K562 (cell line): ENCODE measurements at regions not wholly inside any gene's neighbourhood (a gene's known extent, or its start where the extent isn't known, plus 50 kb on each side); places are given as distances from the start of the nearest gene placed in this dataset.

Experiments
- ATAC-seq: fragments of 200-7000 bp; cut with Tn5 transposase; 3 replicates; pipeline ENCODE4 v1.9.1; 2020; ENCODE audit warnings: moderate library complexity
- BruUV-seq: library from RNA; stranded (reverse); fragments of 400-500 nt; replicated peaks from 2 replicates; lab custom pipeline; 2021; lab: Mats Ljungman, UMichigan
- CTCF ChIA-PET: fragments of 300-600 bp; formaldehyde crosslinking; extraction: SDS; loops from one replicate; lab custom pipeline; 2021; ENCODE audit warnings: low intra/inter-chr PET ratio; lab: Yijun Ruan, JAX
- POLR2A ChIA-PET: fragments of 300-600, 350-650 bp; sonication (Branson Sonifier 250); formaldehyde crosslinking; extraction: SDS; loops from one replicate; lab custom pipeline; 2021; ENCODE audit warnings: antibody characterized with exemption, inconsistent platforms; lab: Yijun Ruan, JAX
- DNase-seq, 4 experiments: peaks; one replicate each; pipeline versions ENCODE4 v3.0.0 to v3.0.0-alpha.2; 2011 to 2018; ENCODE audit warnings: low spot score in 3 of 4, mixed read lengths in 3 of 4; ENCODE audit errors: extremely low read depth in 1 of 4
- FAIRE-seq: peaks from 2 replicates; lab custom pipeline; 2011; peaks lifted over from hg19 to GRCh38; lab: Jason Lieb, UNC
- H2AFZ ChIP-seq: 2 replicates; pipeline ENCODE4 v1.6.0; 2011; ENCODE audit warnings: low read depth, low read length, control low read depth, inconsistent platforms
- H3K27ac ChIP-seq: fragments of 200-600 bp; 3 replicates; pipeline ENCODE4 v1.8.0; 2011; ENCODE audit warnings: low read depth, mild to moderate bottlenecking, control low read depth, inconsistent platforms, low read length, moderate library complexity, mixed read lengths; ENCODE audit errors: extremely low read depth
- H3K27me3 ChIP-seq, 2 experiments: fragments of 300-600 bp in 1 of 2; 2 replicates in 1 of 2; 3 replicates in 1 of 2; pipeline versions ENCODE4 v1.6.0 to v1.8.0; 2011; ENCODE audit warnings: inconsistent platforms in 2 of 2, low read length in 2 of 2, mild to moderate bottlenecking in 1 of 2, mixed read lengths in 1 of 2, moderate library complexity in 1 of 2; ENCODE audit not compliant: control insufficient read depth in 2 of 2, insufficient read depth in 2 of 2
- H3K36me3 ChIP-seq: fragments of 300-600 bp; 3 replicates; pipeline ENCODE4 v1.8.0; 2011; ENCODE audit warnings: mild to moderate bottlenecking, low read length, inconsistent platforms; ENCODE audit not compliant: control insufficient read depth, insufficient read depth
- H3K4me1 ChIP-seq, 2 experiments: fragments of 200-600 bp in 1 of 2; replicated peaks in 1 of 2; 2 replicates in 1 of 2; 3 replicates in 1 of 2; pipeline versions ENCODE4 v1.5.1 to v1.8.0; 2011; ENCODE audit warnings: inconsistent platforms in 2 of 2, low read length in 2 of 2, mild to moderate bottlenecking in 1 of 2, mixed read lengths in 1 of 2, moderate library complexity in 1 of 2; ENCODE audit not compliant: control insufficient read depth in 2 of 2, insufficient read depth in 2 of 2
- H3K4me2 ChIP-seq: 2 replicates; pipeline ENCODE4 v1.6.1; 2011; ENCODE audit warnings: low read length, control low read depth, inconsistent platforms, mixed read lengths; ENCODE audit not compliant: insufficient read depth
- H3K4me3 ChIP-seq: fragments of 200-600 bp; sonication (generic), shearing (Covaris generic); 2 replicates; pipeline ENCODE4 v1.5.1; 2016; ENCODE audit warnings: control low read depth, inconsistent platforms
- H3K79me2 ChIP-seq: fragments of 200-600 bp; 3 replicates; pipeline ENCODE4 v1.8.0; 2011; ENCODE audit warnings: low read length, inconsistent platforms; ENCODE audit not compliant: control insufficient read depth, insufficient read depth
- H3K9ac ChIP-seq, 2 experiments: 2 replicates each; pipeline versions ENCODE4 v1.6.0 to v1.6.1; 2011; ENCODE audit warnings: low read depth in 2 of 2, low read length in 2 of 2, control low read depth in 1 of 2, inconsistent platforms in 1 of 2, mild to moderate bottlenecking in 1 of 2, mixed read lengths in 1 of 2; ENCODE audit not compliant: insufficient read depth in 1 of 2
- H3K9me1 ChIP-seq: one replicate; pipeline ENCODE4 v1.6.0; 2011; ENCODE audit warnings: inconsistent platforms, mild to moderate bottlenecking, low read length, moderate library complexity; ENCODE audit not compliant: control insufficient read depth, insufficient read depth
- H3K9me3 ChIP-seq: replicated peaks from 2 replicates; pipeline ENCODE4 v1.5.1; 2011; ENCODE audit warnings: low read depth, low read length, inconsistent platforms; ENCODE audit not compliant: control insufficient read depth, insufficient read depth
- H4K20me1 ChIP-seq: replicated peaks from 2 replicates; pipeline ENCODE4 v1.6.1; 2011; ENCODE audit warnings: low read length, inconsistent platforms, mixed read lengths; ENCODE audit not compliant: control insufficient read depth, insufficient read depth
- FOXA3 ChIP-seq, 2 experiments: fragments of 450-650 bp in 1 of 2; sonication (generic) in 1 of 2; formaldehyde crosslinking; IDR thresholded peaks in 1 of 2; conservative IDR thresholded peaks in 1 of 2; 2 replicates each; pipeline versions ENCODE4 v1.4.0 to v1.8.0; 2020 to 2022; ENCODE audit warnings: mild to moderate bottlenecking in 2 of 2, missing genetic modification reagents in 1 of 2
- MIER1 ChIP-seq: fragments of 450-650 bp; IDR thresholded peaks from 2 replicates; pipeline ENCODE4 v1.6.1; 2016; ENCODE audit warnings: antibody characterized with exemption, mild to moderate bottlenecking, low read depth
- SPI1 ChIP-seq: IDR thresholded peaks from 2 replicates; pipeline ENCODE4 v1.6.1; 2011; ENCODE audit warnings: low read depth, low read length, control low read depth, borderline replicate concordance
- ZNF561 ChIP-seq: fragments of 450-650 bp; formaldehyde crosslinking; conservative IDR thresholded peaks from 2 replicates; pipeline ENCODE4 v1.4.0; 2020; ENCODE audit warnings: mild to moderate bottlenecking, moderate library complexity
- WGBS: fragments of 100-300 bp; shearing (Covaris generic); methylation state at CpG from one replicate; pipeline ENCODE4 v1.1.6; 2016; ENCODE audit warnings: low coverage, mixed read lengths; ENCODE audit not compliant: insufficient coverage; ENCODE audit errors: missing lambda C conversion rate; 5-methylcytosine and 5-hydroxymethylcytosine counted together
- in situ Hi-C: fragments of 300-500 bp; cut with MboI; formaldehyde crosslinking; loops from 4 replicates; pipeline ENCODE4 v1.15.0; 2018; ENCODE audit warnings: inconsistent platforms, mixed read lengths
- intact Hi-C: fragments of 100-400 bp; cut with micrococcal nuclease; formaldehyde crosslinking; loops from 2 replicates; pipeline ENCODE4 v1.14.2; 2022
- TF ChIP-seq, protein P1 (sequence below): sonication (generic); formaldehyde crosslinking; IDR thresholded peaks from 2 replicates; pipeline ENCODE4 v1.8.0; 2022; ENCODE audit warnings: mild to moderate bottlenecking, missing genetic modification reagents

DNA sequence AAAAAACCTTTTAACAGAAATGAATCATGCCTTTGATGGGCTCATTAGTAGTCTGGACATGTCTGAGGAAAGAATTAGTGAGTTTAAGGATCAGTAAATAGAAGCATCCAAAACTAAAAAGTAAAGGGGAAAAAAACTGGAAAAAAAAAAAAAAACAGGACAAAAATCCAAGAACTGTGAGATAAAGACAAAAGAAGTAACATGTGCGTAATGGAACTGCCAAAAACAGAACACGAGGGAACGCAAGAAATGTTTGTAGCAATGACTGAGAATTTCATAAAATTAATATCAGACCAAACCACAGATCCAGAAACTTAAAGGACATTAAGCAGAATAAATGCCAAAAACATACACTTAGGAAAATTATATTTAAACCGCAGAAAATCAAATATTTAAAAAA lies 77.4 kb downstream of the MS4A13 start:
- no peaks in the 10 kb centered on the region for H3K27me3 ChIP-seq
- no peaks in the 10 kb centered on the region for H3K79me2 ChIP-seq
- TF ChIP-seq FOXA3 (CRISPR knock-in tag; conservative IDR thresholded peaks at IDR 0.05 in 1 of 2, IDR thresholded peaks at IDR 0.05 in 1 of 2) (no peak), SPI1 (no peak), ZNF561 (CRISPR knock-in tag) (no peak), MIER1 (no peak)
- TF ChIP-seq, protein P1, sequence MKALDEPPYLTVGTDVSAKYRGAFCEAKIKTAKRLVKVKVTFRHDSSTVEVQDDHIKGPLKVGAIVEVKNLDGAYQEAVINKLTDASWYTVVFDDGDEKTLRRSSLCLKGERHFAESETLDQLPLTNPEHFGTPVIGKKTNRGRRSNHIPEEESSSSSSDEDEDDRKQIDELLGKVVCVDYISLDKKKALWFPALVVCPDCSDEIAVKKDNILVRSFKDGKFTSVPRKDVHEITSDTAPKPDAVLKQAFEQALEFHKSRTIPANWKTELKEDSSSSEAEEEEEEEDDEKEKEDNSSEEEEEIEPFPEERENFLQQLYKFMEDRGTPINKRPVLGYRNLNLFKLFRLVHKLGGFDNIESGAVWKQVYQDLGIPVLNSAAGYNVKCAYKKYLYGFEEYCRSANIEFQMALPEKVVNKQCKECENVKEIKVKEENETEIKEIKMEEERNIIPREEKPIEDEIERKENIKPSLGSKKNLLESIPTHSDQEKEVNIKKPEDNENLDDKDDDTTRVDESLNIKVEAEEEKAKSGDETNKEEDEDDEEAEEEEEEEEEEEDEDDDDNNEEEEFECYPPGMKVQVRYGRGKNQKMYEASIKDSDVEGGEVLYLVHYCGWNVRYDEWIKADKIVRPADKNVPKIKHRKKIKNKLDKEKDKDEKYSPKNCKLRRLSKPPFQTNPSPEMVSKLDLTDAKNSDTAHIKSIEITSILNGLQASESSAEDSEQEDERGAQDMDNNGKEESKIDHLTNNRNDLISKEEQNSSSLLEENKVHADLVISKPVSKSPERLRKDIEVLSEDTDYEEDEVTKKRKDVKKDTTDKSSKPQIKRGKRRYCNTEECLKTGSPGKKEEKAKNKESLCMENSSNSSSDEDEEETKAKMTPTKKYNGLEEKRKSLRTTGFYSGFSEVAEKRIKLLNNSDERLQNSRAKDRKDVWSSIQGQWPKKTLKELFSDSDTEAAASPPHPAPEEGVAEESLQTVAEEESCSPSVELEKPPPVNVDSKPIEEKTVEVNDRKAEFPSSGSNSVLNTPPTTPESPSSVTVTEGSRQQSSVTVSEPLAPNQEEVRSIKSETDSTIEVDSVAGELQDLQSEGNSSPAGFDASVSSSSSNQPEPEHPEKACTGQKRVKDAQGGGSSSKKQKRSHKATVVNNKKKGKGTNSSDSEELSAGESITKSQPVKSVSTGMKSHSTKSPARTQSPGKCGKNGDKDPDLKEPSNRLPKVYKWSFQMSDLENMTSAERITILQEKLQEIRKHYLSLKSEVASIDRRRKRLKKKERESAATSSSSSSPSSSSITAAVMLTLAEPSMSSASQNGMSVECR (CRISPR knock-in tag): no peak
- no peak for FAIRE-seq
- ATAC-seq: no peak
- in situ Hi-C loops: no loop called here
- WGBS: 1% methylated on average over 4 of the region's 4 CpGs
- intact Hi-C loops: no loop called here
- H3K4me2 ChIP-seq: no peak overlapping the region
- H4K20me1 ChIP-seq: no peaks in the 10 kb centered on the region
- no peaks in the 10 kb centered on the region for H3K36me3 ChIP-seq
- H3K4me3 ChIP-seq: no peak overlapping the region
- no peak overlapping the region for H2AFZ ChIP-seq
- H3K9me1 ChIP-seq: no peaks in the 10 kb centered on the region
- no peak overlapping the region for H3K9ac ChIP-seq
- no TSS peak for BruUV-seq
- H3K27ac ChIP-seq: no peak overlapping the region
- DNase-seq: no peak
- H3K9me3 ChIP-seq: no peaks in the 10 kb centered on the region
- ChIA-PET CTCF (no interaction called here), POLR2A (no interaction called here)
- no peaks in the 10 kb centered on the region for H3K4me1 ChIP-seq
